HG03460 (cell line): ENCODE measurements at regions not wholly inside any gene's neighbourhood (a gene's known extent, or its start where the extent isn't known, plus 50 kb on each side); places are given as distances from the start of the nearest gene placed in this dataset.

Experiments
- ATAC-seq: cut with Tn5 transposase; IDR thresholded peaks from one replicate; pipeline ENCODE4 v1.9.1; 2021; ENCODE audit not compliant: unreplicated experiment

GRCh38 chr20:50284811-50285375 lies 94.3 kb downstream of the CEBPB start:
- ATAC-seq: no peak

GRCh38 chr20:50285376-50286173 lies 94.9 kb downstream of the CEBPB start:
- ATAC-seq: no peak

- no peak for ATAC-seq
Measured at GRCh38 chr20:50286174-50286511, 95.5 kb downstream of the CEBPB start.

- no peak for ATAC-seq
Measured at GRCh38 chr20:50286609-50287008, 96.0 kb downstream of the CEBPB start.

- no peak for ATAC-seq
Measured at GRCh38 chr20:50287512-50287911, 96.9 kb downstream of the CEBPB start.

- ATAC-seq: no peak
Measured at GRCh38 chr20:50288128-50288623, 97.5 kb downstream of the CEBPB start.

GRCh38 chr20:50289581-50289980 lies 99.0 kb downstream of the CEBPB start:
- ATAC-seq: no peak

GRCh38 chr20:50290112-50290511 lies 99.5 kb downstream of the CEBPB start:
- ATAC-seq: no peak

GRCh38 chr20:50290808-50291207 lies 100.2 kb downstream of the CEBPB start:
- no peak for ATAC-seq

- no peak for ATAC-seq
Measured at GRCh38 chr20:50291254-50292078, 100.8 kb downstream of the CEBPB start.

GRCh38 chr20:50292079-50292590 lies 101.5 kb downstream of the CEBPB start:
- no peak for ATAC-seq

- no peak for ATAC-seq
Measured at GRCh38 chr20:50292591-50293283, 102.1 kb downstream of the CEBPB start.

GRCh38 chr20:50293284-50294139 lies 102.9 kb downstream of the CEBPB start:
- ATAC-seq: no peak

- ATAC-seq: no peak
Measured at GRCh38 chr20:50294164-50295088, 103.8 kb downstream of the CEBPB start.

GRCh38 chr20:50295345-50295744 lies 104.7 kb downstream of the CEBPB start:
- no peak for ATAC-seq

- no peak for ATAC-seq
Measured at GRCh38 chr20:50295762-50296449, 105.3 kb downstream of the CEBPB start.

- ATAC-seq: no peak
Measured at GRCh38 chr20:50296450-50297375, 106.1 kb downstream of the CEBPB start.
